ENCODE measurements at regions not wholly inside any gene's neighbourhood (a gene's known extent, or its start where the extent isn't known, plus 50 kb on each side); places are given as distances from the start of the nearest gene placed in this dataset.

- no peaks in the 10 kb centered on the region for H3K4me1 ChIP-seq (ENCODE audit: control insufficient read depth, insufficient read depth, low read length)
- H2BK5ac ChIP-seq (ENCODE audit: low read depth, low read length, poor library complexity, severe bottlenecking): no peak overlapping the region
- ChIA-PET CTCF (interaction anchor here (1.1 kb wide), 1 partner anchor 10 kb away, joined by 3 read pairs; no protein-coding TSS in a partner anchor), POLR2A (ENCODE audit: unreplicated experiment) (no interaction called here)
- H3K14ac ChIP-seq (replicated peaks; ENCODE audit: low read depth, low read length): no peak overlapping the region
- H3K27me3 ChIP-seq (ENCODE audit: control insufficient read depth, insufficient read depth, low read length): no peaks in the 10 kb centered on the region
- no peak overlapping the region for H3K9ac ChIP-seq (ENCODE audit: low read depth, low read length)
- H3K18ac ChIP-seq (ENCODE audit: low read depth, low read length): no peak overlapping the region
- H2BK15ac ChIP-seq (ENCODE audit: low read depth, low read length): no peak overlapping the region
- BruUV-seq (replicated peaks): no TSS peak
- no peak overlapping the region for H2BK120ac ChIP-seq (ENCODE audit: low read depth, low read length)
- H4K91ac ChIP-seq (ENCODE audit: insufficient read depth, low read depth, low read length): no peak overlapping the region
- H4K20me1 ChIP-seq (ENCODE audit: insufficient read depth, low read length): no peaks in the 10 kb centered on the region
- no peak overlapping the region for H3K23ac ChIP-seq (ENCODE audit: low read depth, low read length)
- intact Hi-C loops (cut with micrococcal nuclease) (no loop called here), in situ Hi-C loops (cut with MboI; ENCODE audit: low sequenced_read_pairs) (no loop called here), dilution Hi-C loops (cut with HindIII; ENCODE audit: low sequenced_read_pairs, unreplicated experiment) (no loop called here)
- no peak overlapping the region for H4K8ac ChIP-seq (ENCODE audit: low read depth in 2 of 2, low read length in 2 of 2)
- H3K4me2 ChIP-seq (ENCODE audit: low read depth, low read length): no peak overlapping the region
- H2AK9ac ChIP-seq (replicated peaks; ENCODE audit: low read depth, low read length, poor library complexity): no peak overlapping the region
- H3K9me3 ChIP-seq (ENCODE audit: control insufficient read depth, insufficient read depth, low read length): no peaks in the 10 kb centered on the region
- peaks cover 2% of the 10 kb centered on the region; the same call in 1 of the 2 replicates for H3K9me1 ChIP-seq (ENCODE audit: insufficient read depth, low read length)
- no peaks in the 10 kb centered on the region for H3K36me3 ChIP-seq (ENCODE audit: control insufficient read depth, insufficient read depth, low read length)
- ATAC-seq (ENCODE audit: low read depth) (no peak; the same call in 1 of the 2 replicates), DNase-seq (peak; percentile 26)
- no CpG with 5 or more reads among the region's 2 CpGs for WGBS, 2 experiments (ENCODE audit: extremely low coverage in 2 of 2, insufficient read length in 1 of 2)
- no peak overlapping the region for H2BK20ac ChIP-seq (ENCODE audit: low read depth, low read length)
- peak; percentile 57; the same call in 1 of the 2 replicates for TF ChIP-seq NFE2L2 (IDR thresholded peaks at IDR 0.05; ENCODE audit: low read depth, low read length)
- 0 out of 2 replicates have a peak, but pooled peaks have one; percentile 4 for TF ChIP-seq CEBPB (IDR thresholded peaks at IDR 0.05; ENCODE audit: low read depth, low read length)
- no peak for TF ChIP-seq RCOR1 (IDR thresholded peaks at IDR 0.05; ENCODE audit: insufficient replicate concordance, low read length)
- H3K4ac ChIP-seq (ENCODE audit: low read depth, low read length): no peak overlapping the region
- H3K4me3 ChIP-seq (ENCODE audit: insufficient read depth, low read depth, low read length): no peak overlapping the region
- no peak overlapping the region for H3K56ac ChIP-seq (ENCODE audit: extremely low read depth, insufficient read depth, low read length)
- no peak overlapping the region for H2AK5ac ChIP-seq (ENCODE audit: low read depth, low read length)
- H2AFZ ChIP-seq (replicated peaks; ENCODE audit: low read length, poor library complexity): no peak overlapping the region
- H4K5ac ChIP-seq (ENCODE audit: low read depth, low read length): 0 out of 2 replicates have a peak overlapping the region, but pooled peaks have one; percentile 36
- H3K27ac ChIP-seq (ENCODE audit: insufficient read depth, low read length): no peak overlapping the region
- H3K79me1 ChIP-seq (ENCODE audit: low read depth in 1 of 2, low read length in 2 of 2): no peaks in the 10 kb centered on the region
These were observed 87.5 kb upstream of the RNF152 start for GRCh38 chr18:61980355-61980754.

All from IMR-90 (cell line).